ENCODE measurements at regions not wholly inside any gene's neighbourhood (a gene's known extent, or its start where the extent isn't known, plus 50 kb on each side); places are given as distances from the start of the nearest gene placed in this dataset.
A peak's percentile ranks its signal among the peaks of the same experiment; 100 is the strongest.

DNA sequence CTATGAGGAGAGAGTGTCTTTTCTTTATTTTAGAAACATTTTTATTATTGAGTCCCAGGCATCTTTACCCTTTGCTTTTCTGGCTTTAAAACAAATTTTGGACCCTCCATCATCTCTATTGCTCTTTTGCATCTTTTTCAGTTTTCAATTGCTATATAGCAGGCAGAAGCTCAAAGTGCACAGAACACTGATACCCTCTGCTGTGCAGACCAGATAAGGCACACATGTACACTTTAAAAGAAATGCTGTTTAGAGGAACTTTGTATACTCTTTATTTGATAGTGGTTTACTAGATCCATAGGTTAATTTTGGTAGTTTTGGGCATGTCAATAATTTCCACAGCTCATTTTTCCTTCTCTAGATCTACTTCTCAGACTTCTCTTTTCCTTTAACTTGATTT lies 324.2 kb downstream of the SH2D4B start:
- no peak for DNase-seq

DNA sequence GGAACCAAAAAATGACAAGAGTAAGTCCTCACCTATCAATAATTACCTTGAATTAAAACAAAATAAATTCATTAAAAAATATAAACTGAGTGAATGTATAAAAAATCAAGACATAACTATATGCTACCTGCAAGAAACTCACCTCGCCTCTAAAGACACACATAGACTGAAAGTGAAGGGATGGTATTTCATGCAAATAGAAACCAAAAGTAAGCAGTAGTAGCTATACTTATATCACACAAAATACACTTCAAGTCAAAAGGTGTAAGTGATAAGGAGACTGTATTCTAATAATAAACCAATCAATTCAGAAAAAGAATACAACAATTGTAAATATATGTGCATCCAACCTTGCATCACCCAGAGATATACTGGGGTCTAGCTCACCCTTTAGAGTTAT lies 332.6 kb downstream of the SH2D4B start:
- DNase-seq, result no peak

DNA sequence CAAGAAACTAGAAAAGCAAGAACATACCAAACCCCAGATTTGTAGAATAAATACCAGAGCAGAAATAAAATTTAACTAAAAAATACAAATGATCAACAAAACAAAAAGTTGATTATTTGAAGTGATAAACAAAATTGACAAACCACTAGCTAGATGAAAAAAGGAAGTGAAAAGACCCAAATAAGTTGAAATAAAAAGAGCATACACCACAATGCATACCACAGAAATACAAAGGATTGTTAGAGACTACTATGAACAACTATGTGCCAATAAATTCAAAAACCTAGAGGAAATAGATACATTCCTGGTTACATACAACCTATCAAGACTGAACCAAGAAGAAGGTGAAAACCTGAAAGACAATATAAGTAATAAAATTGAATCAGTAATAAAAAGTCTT lies 333.4 kb downstream of the SH2D4B start:
- no peak for DNase-seq

DNA sequence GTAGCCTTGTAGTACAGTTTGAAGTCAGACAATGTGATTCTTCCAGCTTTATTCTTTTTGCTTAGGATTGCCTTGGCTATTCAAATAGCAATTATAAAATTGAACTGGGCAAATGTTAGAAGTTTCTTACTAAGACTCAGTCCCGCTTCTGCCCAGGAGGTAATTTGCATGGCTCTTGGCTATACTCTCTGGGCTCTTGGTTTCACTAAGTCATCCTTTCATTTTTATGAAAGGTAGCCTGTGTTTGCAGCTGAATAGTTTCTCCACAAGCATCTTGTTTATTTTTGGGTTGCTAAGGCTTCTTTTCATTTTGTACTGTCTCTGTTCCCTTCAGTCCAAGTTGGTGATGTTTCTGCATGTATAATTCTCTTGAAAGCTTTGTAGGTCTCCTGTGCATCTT lies 340.6 kb downstream of the SH2D4B start:
- no peak for DNase-seq

DNA sequence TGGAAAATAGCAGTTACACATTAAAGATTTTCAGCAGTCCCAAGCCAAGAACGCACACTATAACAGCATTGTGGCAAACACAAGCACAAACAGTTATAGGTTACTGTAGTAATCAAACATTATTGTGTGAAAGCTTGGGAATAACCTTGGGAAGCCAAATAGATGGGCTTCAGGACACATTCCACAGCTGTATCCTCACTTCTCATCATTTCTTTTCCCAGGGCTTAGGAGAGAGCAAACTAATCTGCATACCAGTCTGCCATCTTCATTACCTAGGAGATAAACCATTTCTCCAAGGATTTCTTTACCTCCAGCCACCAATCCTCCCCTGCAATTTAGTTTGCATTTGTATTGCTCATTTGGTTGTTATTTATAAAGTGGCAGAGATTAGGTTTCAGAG lies 352.4 kb downstream of the SH2D4B start:
- DNase-seq, result no peak

DNA sequence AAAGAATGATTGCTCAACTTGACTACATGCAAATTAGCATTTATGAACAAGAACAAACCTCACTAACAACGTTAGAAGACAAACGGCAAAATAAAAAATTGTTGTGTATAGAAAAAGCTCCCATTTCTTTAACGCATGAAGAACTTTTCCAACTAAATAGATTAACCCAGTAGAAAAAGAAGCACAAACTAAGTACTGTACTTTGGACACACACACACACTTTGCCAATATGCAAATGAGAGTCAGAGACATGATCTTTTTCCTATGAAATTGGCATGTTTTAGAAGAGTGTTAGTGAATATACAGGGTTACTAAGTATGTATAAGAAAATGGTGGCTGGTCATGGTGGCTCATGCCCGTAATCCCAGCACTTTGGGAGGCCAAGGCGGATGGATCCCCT lies 355.6 kb downstream of the SH2D4B start:
- no peak for DNase-seq

DNA sequence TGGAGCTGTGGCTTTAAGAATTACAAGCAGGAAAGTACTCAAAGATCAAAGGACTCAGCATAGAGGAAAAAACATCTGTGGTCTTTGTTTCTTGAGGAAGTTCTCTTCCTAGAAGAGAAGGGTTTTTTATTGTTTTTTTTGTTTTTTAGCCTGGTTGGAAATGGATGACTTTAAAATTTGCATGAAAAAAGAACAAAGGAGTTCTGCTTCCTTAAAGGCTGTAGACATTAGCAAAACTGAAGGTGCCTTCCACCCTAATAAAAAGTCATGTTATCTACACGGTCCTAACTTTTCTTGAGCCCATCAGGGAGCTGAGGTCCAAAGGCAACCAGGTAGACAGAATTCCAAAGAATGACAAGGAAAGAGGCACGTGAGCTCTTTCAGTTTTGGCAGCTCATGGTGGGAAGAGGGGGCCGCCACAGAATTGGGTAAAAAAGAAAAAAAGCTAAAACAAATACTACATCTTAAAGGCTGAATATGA lies 356.6 kb downstream of the SH2D4B start:
- no peak for DNase-seq

DNA sequence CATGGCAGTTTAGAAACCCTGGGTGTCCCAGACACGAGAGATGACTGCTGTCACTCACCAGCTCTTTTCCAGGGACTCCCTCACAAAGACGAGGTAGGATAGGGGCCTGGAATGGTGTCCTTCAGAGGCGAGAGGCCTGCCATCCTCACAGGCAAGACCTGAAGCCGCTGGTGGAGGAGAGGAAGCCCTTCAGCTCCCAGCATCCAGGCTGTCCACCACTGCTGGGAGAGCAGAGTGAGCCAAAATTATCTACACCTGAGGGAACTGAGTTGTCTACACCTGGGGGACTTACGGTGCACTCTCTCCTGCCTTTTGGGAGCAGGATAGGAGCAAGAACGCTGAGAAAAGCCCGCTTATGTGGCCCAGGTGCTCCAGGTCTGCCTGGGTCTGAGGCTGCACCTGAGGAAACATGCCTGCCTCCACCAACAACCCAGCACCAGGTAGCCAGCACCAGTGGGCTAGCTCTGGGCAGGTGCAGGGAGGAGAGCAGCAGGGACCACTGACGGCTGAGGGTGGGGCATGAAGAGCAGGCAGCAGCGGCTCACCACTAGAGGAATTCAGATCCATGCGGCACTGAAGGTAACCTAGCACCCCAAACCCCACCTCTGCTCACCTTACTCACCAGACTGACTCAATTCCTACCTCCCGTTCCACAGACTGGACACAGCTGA lies 357.2 kb downstream of the SH2D4B start:
- DNase-seq, result no peak

DNA sequence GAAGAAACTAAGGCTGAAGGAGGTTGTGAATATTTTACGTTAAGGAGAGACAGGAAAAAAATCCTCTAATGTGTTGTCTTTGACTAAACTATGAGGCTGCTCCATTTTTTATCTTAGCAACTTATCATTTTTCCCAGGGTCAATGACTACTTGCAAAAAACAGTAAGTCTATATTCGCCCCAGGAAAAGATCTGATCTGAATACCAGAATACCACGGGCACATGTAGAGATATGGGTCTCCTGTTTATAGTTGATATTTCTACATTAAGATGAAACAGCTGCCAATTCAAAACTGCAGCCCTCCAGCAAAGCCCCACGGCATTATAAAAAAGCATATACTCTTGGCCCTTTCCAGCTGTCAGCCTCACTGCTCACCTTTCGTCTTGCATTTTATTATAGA lies 358.4 kb downstream of the SH2D4B start:
- DNase-seq, result no peak

DNA sequence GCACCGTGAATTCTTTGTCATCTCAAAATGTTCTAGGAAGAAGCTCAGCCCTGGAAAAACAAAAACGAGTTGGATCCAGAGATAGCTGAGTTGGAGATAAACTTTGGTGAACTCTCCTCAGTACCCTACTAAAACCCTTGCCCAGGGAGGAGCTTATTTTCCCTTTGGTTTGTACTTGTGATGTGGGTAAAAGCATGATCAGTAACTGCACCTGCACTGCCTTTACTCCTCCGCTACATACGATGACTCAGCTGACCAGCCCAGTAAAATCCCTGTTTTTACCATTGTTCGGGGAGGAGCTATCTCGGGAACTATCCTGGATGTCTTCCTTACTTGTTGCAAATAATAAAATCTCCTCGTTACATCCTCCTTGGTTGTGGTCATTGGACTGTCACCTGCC lies 359.3 kb downstream of the SH2D4B start:
- DNase-seq, result no peak

DNA sequence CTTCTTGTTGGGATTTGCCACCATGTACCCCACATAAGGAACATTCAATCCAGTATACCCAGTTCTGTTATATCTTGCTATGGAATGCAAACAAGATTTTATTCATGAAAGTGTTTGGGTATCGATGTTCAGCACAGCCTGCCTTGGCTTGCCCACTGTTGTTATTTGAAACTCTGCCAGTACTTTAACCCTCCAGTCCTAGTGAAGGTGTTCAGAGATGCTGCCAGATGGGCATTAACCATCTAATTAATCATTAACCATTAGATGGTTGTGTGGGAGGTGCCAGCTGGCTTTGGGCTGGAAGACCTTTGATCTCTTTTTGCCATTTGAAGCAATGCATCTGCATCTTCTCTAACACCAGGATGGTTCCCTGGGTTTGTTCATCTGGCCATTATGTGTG lies 363.0 kb downstream of the SH2D4B start:
- no peak for DNase-seq

DNA sequence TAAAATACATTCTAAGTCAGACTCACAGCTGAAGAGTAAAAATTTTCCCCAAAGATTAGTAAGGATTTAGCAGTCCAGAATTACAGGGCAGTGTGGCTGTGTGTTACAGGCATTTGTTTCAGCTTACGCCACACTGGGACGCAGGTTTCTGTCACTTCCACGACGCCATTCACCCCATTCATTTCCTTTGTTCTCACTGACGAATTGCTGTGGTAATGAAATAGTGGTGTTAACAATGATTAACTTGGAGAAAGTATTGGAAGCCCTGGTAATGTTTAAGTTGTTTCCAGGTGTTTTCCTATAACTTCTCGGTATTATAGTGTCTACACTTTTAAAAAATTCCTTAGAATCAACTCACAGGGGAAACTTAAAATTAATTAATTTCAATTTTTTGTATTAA lies 370.9 kb downstream of the SH2D4B start:
- no peak for DNase-seq

DNA sequence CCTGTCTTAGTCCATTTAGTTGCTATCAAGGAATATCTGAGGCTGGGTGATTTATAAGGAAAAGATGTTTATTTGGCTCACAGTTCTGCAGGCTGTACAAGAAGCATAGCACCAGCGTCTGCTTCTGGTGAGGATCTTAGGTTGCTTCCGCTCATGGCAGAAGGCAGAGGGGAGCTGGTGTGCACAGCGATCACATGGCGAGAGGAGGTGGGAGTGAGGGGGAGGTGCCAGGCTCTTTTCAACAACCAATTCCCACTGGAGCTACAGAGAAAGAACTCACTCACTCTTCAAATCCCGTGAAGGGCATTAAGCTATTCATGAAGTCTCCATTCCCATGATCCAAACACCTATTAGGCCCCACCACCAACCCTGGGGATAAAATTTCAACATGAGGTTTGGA lies 371.6 kb downstream of the SH2D4B start:
- no peak for DNase-seq

DNA sequence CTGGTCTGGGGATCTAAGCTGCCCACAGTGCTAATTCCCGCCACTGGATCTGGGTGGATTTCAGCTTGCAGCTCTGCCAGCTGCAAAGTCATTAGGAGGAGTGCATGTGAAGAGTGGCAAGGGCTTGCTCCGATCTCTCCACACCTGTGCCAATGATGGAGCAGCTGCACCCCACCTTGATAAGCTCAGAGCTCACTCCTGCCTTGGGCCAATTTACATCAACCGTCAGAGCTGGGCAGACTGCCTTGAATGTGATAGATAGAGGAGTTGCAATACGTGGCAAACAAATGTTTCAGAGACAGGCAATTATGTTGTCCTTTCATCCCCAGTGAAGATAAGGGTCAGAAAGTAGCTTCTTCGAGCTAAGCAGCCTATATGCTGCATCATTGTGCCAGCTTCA lies 379.9 kb downstream of the SH2D4B start:
- DNase-seq, result no peak

DNA sequence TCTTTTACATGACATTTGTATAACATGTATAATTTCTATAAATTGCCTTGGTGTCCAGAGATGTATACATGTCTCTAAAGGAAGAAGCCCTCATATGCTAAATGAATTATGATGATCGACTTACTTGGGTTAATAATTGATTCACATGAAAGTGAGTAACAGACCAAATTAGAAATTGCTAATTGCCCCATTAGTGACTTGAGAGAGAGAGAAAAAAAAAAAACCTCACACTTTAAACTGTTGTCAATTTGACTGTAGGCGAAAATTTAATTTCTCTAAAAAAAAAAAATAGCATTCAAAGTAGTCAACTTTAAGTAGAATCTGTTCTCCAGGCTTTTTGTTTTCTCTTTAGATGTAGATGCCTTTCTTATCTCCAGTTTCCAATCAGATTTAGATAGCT lies 383.3 kb downstream of the SH2D4B start:
- no peak for DNase-seq

DNA sequence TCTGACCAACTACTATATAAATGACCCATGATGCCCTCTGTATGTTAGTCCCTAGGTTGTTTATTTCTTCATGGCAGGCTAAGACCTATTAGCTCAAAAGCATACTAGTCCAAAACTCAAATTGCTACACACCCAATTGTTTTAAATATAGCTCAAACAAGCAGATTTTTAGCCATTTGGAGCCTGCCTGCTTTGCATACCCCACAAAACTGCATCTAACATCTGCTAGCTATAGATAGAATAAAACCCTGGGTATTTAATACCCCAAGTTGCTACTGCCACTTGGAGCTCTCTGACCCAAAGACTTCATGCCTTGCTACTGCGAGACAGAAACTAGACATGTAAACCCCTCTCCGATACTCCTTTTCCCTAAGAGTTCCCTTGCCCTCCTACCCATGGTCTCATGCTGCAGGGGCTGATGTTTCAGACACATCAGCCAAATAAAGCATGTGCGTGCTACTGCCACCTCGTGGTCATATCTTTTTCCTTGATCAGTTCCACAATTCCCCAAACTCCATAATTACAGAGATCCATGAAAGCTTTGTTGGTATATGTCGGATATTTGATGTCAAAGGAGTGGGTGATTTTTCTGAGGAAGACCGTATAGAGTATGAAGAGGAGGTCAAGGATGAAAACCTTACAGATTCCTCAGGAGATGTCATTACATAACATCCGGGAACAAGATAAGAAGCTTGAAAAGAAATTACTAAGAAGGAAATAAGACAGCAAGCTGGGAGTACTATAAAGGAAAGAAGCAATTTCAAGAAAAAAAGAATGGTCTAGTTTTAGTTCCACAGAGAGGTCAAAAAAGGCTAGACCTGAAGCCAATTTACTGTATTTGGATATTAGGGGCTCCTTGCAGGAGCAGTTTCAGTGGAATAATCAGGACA lies 386.6 kb downstream of the SH2D4B start:
- DNase-seq, result peak; percentile 70

DNA sequence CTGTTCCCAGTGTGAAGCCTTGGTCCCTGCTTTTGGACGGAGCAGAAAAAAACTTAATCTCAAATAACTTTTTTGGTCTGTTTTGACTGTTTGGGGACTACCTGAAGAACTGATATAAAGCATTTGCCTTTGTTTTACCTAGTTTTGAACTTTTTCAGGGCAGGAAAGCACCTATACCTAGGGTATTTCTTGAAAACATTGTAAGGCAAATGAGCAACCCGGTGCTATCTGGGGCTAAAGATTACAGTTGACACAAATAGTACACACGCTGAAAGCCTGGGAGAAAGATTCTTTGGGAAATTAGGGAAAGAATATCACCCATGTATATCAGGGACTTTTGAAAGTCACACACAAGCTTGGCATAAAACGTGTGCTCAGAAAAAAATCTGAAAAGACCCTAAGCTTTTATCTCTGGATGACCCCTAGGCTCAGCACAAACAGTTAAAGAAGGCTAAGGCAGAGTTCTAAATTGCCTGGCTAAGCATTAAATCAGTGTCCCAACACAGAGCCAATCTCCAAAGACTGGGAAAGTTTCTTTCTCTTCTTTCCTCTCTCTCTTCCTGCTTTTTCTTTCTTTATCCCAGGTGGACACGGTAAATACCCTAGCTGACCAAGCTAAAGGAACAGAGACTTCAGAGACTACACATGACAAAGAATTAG lies 389.8 kb downstream of the SH2D4B start:
- DNase-seq, result no peak

DNA sequence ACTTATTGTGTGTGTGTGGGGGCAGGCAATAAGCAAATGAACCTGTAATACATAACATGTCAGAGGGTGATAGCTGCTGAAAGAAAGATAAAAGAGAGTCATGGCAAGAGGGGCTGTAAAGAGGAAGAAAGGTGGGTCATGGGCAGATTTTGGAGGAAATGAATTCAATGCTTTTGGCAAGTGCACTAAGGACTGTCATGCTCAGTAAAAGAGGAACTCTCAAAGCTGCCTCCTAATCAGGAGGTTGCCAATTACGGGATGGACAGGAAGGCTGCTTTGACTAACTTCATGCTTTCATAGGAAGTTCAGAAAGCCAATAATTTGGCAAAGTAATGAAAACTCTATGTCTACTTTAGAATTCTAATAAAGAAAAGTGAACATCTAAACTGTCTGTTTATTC lies 401.2 kb downstream of the SH2D4B start:
- no peak for DNase-seq

DNA sequence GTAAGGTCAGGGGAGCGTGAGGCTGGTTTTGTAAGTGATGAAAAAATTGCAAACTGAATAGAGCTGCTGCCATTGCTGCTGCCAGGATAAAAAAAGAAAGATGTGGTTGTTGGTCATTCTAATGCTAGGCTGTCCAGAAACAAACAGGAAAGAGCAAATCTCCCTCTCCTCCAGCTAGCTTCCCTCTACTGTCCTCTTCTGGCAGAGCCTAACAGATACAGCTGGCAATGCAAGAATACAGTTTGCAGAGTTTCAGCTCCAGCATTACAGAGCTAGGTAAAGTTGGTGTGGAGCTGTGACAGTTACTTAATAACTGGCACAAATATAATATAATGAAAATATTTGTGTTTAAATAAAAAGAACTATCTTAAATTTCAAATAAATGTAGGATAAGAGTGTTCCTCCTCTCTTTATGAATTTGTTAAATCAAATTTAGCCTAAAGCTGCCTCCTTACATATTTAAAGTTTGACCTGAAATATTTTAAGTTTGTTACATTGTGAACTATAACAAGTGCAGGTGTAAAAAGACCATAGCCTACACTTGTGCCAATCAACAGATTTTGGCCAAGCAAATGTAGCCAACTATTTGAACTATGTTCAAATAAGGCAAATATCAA lies 407.7 kb downstream of the SH2D4B start:
- peak; percentile 60 for DNase-seq

DNA sequence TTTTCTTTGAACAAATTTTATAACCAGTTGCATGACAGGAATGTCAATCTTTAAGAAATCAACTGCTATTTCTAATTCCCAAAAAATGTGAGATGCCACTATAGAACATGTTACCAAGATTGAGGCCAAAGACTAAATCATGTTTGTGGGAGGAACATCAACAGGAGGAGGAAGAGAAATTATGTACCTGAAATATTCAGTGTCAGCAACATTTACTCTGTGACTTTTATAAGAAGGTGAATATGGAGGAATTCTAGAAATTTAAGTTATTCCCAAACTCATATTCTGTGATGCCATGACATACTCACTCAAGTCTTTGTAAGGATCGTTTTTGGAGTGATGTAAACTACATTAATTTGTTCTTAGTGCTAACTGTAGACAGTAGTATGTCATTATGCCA lies 408.4 kb downstream of the SH2D4B start:
- DNase-seq, result no peak

DNA sequence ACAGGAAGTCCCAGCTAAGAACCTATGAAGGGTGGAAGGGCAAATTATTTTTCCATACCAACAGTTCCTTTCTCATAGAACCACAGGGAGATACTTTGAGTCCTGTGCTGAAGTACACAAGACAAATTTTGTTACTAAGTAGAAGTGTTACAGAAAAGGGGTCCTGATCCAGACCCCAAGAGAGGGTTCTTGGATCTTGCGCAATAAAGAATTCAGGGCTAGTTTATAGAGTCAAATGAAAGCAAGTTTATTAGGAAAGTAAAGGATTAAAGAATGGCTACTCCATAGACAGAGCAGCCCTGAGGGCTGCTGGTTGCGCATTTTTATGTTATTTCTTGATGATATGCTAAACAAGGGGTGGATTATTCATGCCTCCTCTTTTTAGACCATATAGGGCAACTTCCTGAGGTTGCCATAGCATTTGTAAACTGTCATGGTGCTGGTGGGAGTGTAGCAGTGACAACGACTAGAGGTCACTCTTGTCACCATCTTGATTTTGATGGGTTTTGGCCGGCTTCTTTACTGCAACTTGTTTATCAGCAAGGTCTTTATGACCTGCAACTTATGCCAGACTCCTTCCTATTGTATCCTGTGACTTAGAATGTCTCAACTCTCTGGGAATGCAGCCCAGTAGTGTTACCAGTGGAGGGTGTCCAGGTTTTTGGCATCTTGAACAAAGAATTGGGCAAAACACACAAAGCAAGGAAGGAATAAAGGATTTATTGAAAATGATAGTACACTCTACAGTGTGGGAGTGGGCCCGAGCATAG lies 409.4 kb downstream of the SH2D4B start:
- DNase-seq, result no peak

DNA sequence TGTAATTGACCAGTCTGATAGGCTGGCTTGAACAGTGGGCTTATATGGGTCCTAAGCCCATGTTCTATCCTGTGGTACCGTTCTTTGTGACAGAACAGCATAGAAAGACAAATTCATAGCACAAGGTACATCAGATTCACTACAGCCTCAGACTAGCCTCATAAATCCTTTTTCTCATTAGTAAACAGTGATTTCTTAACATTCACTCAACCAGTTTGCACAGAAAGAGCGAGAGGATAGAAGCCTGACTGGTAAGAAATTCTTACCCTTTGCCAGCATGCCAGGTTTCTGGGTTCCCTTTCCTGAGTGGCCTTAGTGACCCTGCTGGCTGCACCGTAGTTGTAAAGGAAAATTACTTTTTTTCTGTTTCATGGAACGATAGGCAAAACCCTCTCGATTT lies 412.1 kb downstream of the SH2D4B start:
- no peak for DNase-seq

DNA sequence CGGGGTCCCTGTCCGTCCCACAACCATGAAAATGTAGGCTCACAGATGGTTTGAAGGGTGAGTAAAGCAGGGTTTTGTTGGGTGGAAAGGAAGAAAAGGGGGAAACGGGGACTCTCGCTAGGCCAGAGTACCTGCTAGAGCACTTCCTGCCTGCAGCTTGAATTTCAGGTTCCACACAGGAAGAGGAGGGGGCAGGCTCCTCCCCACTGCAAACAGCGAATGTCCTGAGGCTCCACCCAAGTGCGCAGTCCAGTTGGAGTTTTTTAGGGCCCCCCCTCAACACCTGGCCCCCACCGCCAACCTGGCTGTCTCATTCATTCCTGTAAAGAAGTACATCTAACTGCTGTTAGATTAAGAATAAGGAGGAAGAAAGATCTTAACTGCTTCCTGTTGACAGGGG lies 414.7 kb downstream of the SH2D4B start:
- DNase-seq, result no peak
